ENCODE measurements at regions not wholly inside any gene's neighbourhood (a gene's known extent, or its start where the extent isn't known, plus 50 kb on each side); places are given as distances from the start of the nearest gene placed in this dataset.

GRCh38 chr6:79862126-79862525 is 85.2 kb downstream of the ELOVL4 start:
- TF ChIP-seq CTCF (conservative IDR thresholded peaks at IDR 0.05) (no peak), ZFX (IDR thresholded peaks at IDR 0.05) (no peak)
